HCT116 (cell line): ENCODE measurements at regions not wholly inside any gene's neighbourhood (a gene's known extent, or its start where the extent isn't known, plus 50 kb on each side); places are given as distances from the start of the nearest gene placed in this dataset.

Experiments used
- ATF3 ChIP-seq: IDR thresholded peaks from 2 replicates; pipeline ENCODE4 v1.6.1; 2012
- ELF1 ChIP-seq: IDR thresholded peaks from 2 replicates; pipeline ENCODE4 v1.6.1; 2012; ENCODE audit warnings: low read depth, borderline replicate concordance
- EZH2 ChIP-seq: fragments of 200-600 bp; sonication (generic); IDR thresholded peaks from 2 replicates; pipeline ENCODE4 v1.6.1; 2017; ENCODE audit warnings: antibody characterized with exemption, mixed run types
- EZH2phosphoT487 ChIP-seq: fragments of 200-600 bp; IDR thresholded peaks from 2 replicates; pipeline ENCODE4 v1.6.1; 2018; ENCODE audit warnings: antibody characterized with exemption, borderline replicate concordance
- MAX ChIP-seq: IDR thresholded peaks from 2 replicates; pipeline ENCODE4 v1.6.1; 2012
- POLR2A ChIP-seq: IDR thresholded peaks from 2 replicates; pipeline ENCODE4 v1.7.0; 2011; ENCODE audit warnings: borderline replicate concordance; ENCODE audit not compliant: insufficient read depth, insufficient read length; ENCODE audit errors: extremely low read depth
- RAD21 ChIP-seq: IDR thresholded peaks from 2 replicates; pipeline ENCODE4 v1.6.1; 2012; ENCODE audit warnings: low read depth, mild to moderate bottlenecking
- TCF7L2 ChIP-seq: IDR thresholded peaks from 2 replicates; pipeline ENCODE4 v1.7.0; 2011; ENCODE audit warnings: borderline replicate concordance, inconsistent platforms; ENCODE audit not compliant: insufficient read depth, insufficient read length; ENCODE audit errors: extremely low read depth
- YY1 ChIP-seq: IDR thresholded peaks from 2 replicates; pipeline ENCODE4 v1.6.1; 2011; ENCODE audit warnings: low read length, low read depth, moderate library complexity, mild to moderate bottlenecking; ENCODE audit not compliant: insufficient replicate concordance; ENCODE audit errors: extremely low read depth
- ZBTB33 ChIP-seq: IDR thresholded peaks from 2 replicates; pipeline ENCODE4 v1.6.1; 2011; ENCODE audit warnings: mild to moderate bottlenecking, low read length, moderate library complexity; ENCODE audit not compliant: insufficient replicate concordance; ENCODE audit errors: extremely low read depth
- TF ChIP-seq, protein P1 (sequence below), 3 experiments: fragments of 200-600 bp in 1 of 3; sonication (generic) in 1 of 3; IDR thresholded peaks in 2 of 3; conservative IDR thresholded peaks in 1 of 3; 2 replicates each; pipeline ENCODE4 v1.5.1; 2012 to 2017; ENCODE audit warnings: low read depth in 2 of 3, low read length in 2 of 3, antibody characterized with exemption in 1 of 3, borderline replicate concordance in 1 of 3, control low read depth in 1 of 3, mild to moderate bottlenecking in 1 of 3, mixed read lengths in 1 of 3, mixed run types in 1 of 3, moderate library complexity in 1 of 3; ENCODE audit not compliant: insufficient read depth in 1 of 3

- TF ChIP-seq, protein P1, sequence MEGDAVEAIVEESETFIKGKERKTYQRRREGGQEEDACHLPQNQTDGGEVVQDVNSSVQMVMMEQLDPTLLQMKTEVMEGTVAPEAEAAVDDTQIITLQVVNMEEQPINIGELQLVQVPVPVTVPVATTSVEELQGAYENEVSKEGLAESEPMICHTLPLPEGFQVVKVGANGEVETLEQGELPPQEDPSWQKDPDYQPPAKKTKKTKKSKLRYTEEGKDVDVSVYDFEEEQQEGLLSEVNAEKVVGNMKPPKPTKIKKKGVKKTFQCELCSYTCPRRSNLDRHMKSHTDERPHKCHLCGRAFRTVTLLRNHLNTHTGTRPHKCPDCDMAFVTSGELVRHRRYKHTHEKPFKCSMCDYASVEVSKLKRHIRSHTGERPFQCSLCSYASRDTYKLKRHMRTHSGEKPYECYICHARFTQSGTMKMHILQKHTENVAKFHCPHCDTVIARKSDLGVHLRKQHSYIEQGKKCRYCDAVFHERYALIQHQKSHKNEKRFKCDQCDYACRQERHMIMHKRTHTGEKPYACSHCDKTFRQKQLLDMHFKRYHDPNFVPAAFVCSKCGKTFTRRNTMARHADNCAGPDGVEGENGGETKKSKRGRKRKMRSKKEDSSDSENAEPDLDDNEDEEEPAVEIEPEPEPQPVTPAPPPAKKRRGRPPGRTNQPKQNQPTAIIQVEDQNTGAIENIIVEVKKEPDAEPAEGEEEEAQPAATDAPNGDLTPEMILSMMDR (IDR thresholded peaks at IDR 0.05 in 2 of 3, conservative IDR thresholded peaks at IDR 0.05 in 1 of 3; ENCODE audit: borderline replicate concordance in 1 of 3, insufficient read depth in 1 of 3, low read depth in 2 of 3, low read length in 2 of 3), result no peak
- TF ChIP-seq RAD21 (no peak), MAX (no peak), YY1 (no peak), TCF7L2 (no peak), EZH2 (no peak), POLR2A (no peak), ZBTB33 (no peak), EZH2phosphoT487 (no peak), ELF1 (no peak), ATF3 (no peak)
Observed at GRCh38 chr2:144239726-144240125, 280.2 kb downstream of the ZEB2 start.
